HepG2 (cell line): ENCODE measurements at regions not wholly inside any gene's neighbourhood (a gene's known extent, or its start where the extent isn't known, plus 50 kb on each side); places are given as distances from the start of the nearest gene placed in this dataset.

Experiments used
- ATAC-seq: fragments of 200-7000 bp; cut with Tn5 transposase; 3 replicates; pipeline ENCODE4 v1.9.1; 2020; ENCODE audit warnings: mild to moderate bottlenecking, moderate library complexity
- BruUV-seq: library from RNA; stranded (reverse); fragments of 400-500 nt; replicated peaks from 2 replicates; lab custom pipeline; 2021; lab: Mats Ljungman, UMichigan
- CTCF ChIA-PET: fragments of 300-600 bp; formaldehyde crosslinking; extraction: SDS; loops from one replicate; lab custom pipeline; 2021; ENCODE audit warnings: low total read pairs, inconsistent platforms, low intra/inter-chr PET ratio; lab: Yijun Ruan, JAX
- POLR2A ChIA-PET: fragments of 350-600 bp; sonication (Branson Sonifier 250); formaldehyde crosslinking; loops from one replicate; lab custom pipeline; 2020; ENCODE audit warnings: antibody characterized with exemption, inconsistent platforms; lab: Yijun Ruan, JAX
- DNase-seq: peaks from one replicate; pipeline ENCODE4 v3.0.0-alpha.2; 2015; ENCODE audit warnings: low spot score
- FAIRE-seq: peaks from 3 replicates; lab custom pipeline; 2011; peaks lifted over from hg19 to GRCh38; lab: Jason Lieb, UNC
- H2AFZ ChIP-seq: one replicate; pipeline ENCODE4 v1.6.1; 2011; ENCODE audit warnings: low read length, inconsistent platforms
- H3K27ac ChIP-seq: fragments of 300-600 bp; 3 replicates; pipeline ENCODE4 v1.8.0; 2011; ENCODE audit warnings: mixed run types, mild to moderate bottlenecking, mixed read lengths, low read length, inconsistent platforms; ENCODE audit not compliant: insufficient read depth; ENCODE audit errors: extremely low read length
- H3K27me3 ChIP-seq, 2 experiments: fragments of 200-600 bp in 1 of 2; 2 replicates in 1 of 2; 3 replicates in 1 of 2; pipeline versions ENCODE4 v1.6.0 to v1.8.0; 2011; ENCODE audit warnings: low read length in 2 of 2, mild to moderate bottlenecking in 2 of 2, moderate library complexity in 2 of 2, inconsistent platforms in 1 of 2; ENCODE audit not compliant: insufficient read depth in 2 of 2, control insufficient read depth in 1 of 2
- H3K36me3 ChIP-seq, 2 experiments: fragments of 200-600 bp in 1 of 2; replicated peaks in 1 of 2; 2 replicates in 1 of 2; 3 replicates in 1 of 2; pipeline versions ENCODE4 v1.5.1 to v1.8.0; 2011; ENCODE audit warnings: low read length in 2 of 2, inconsistent platforms in 1 of 2; ENCODE audit not compliant: insufficient read depth in 2 of 2, control insufficient read depth in 1 of 2
- H3K4me1 ChIP-seq: 2 replicates; pipeline ENCODE4 v1.5.1; 2012; ENCODE audit warnings: low read length, inconsistent platforms; ENCODE audit not compliant: insufficient read depth
- H3K4me2 ChIP-seq: 2 replicates; pipeline ENCODE4 v1.6.0; 2011; ENCODE audit warnings: low read depth, low read length, inconsistent platforms
- H3K4me3 ChIP-seq, 3 experiments: fragments of 200-600 bp in 1 of 3; sonication (generic), shearing (Covaris generic) in 1 of 3; replicated peaks in 1 of 3; 2 replicates each; pipeline ENCODE4 v1.5.1; 2011 to 2016; ENCODE audit warnings: low read length in 3 of 3, inconsistent platforms in 2 of 3, low read depth in 2 of 3, mild to moderate bottlenecking in 2 of 3, control low read depth in 1 of 3, mixed read lengths in 1 of 3; ENCODE audit not compliant: insufficient read depth in 1 of 3
- H3K79me2 ChIP-seq: one replicate; pipeline ENCODE4 v1.6.1; 2011; ENCODE audit warnings: low read length, inconsistent platforms; ENCODE audit not compliant: insufficient read depth
- H3K9ac ChIP-seq: 2 replicates; pipeline ENCODE4 v1.6.0; 2011; ENCODE audit warnings: mild to moderate bottlenecking, low read depth, low read length, inconsistent platforms; ENCODE audit not compliant: insufficient read depth
- H3K9me3 ChIP-seq: 2 replicates; pipeline ENCODE4 v1.5.1; 2012; ENCODE audit warnings: mild to moderate bottlenecking, low read length
- H4K20me1 ChIP-seq: 2 replicates; pipeline ENCODE4 v1.6.0; 2011; ENCODE audit warnings: inconsistent platforms, mild to moderate bottlenecking, low read length, moderate library complexity; ENCODE audit not compliant: insufficient read depth
- LCORL ChIP-seq, 2 experiments: fragments of 450-650 bp in 1 of 2; sonication (generic) in 1 of 2; formaldehyde crosslinking in 1 of 2; IDR thresholded peaks; 2 replicates each; pipeline versions ENCODE4 v1.5.0 to v1.6.1; 2017 to 2020; ENCODE audit warnings: antibody characterized with exemption in 1 of 2, missing genetic modification reagents in 1 of 2
- NCOR1 ChIP-seq: fragments of 200-600 bp; sonication (generic); IDR thresholded peaks from 2 replicates; pipeline ENCODE4 v1.7.0; 2017; ENCODE audit warnings: antibody characterized with exemption, low read length, borderline replicate concordance
- SCMH1 ChIP-seq: sonication (generic); formaldehyde crosslinking; IDR thresholded peaks from 2 replicates; pipeline ENCODE4 v1.9.0; 2021; ENCODE audit warnings: missing genetic modification reagents, mild to moderate bottlenecking, borderline replicate concordance
- ZNF136 ChIP-seq: sonication (generic); formaldehyde crosslinking; IDR thresholded peaks from 2 replicates; pipeline ENCODE4 v1.8.1; 2022; ENCODE audit warnings: low read depth, mild to moderate bottlenecking, moderate library complexity, missing genetic modification reagents
- WGBS: methylation state at CpG from one replicate; pipeline ENCODE4 v1.1.6; 2017; ENCODE audit warnings: low lambda C conversion rate; 5-methylcytosine and 5-hydroxymethylcytosine counted together
- in situ Hi-C: cut with HindIII; loops from 2 replicates; pipeline ENCODE4 v1.10.0; 2017; ENCODE audit warnings: low pct_unique_long_range_greater_than_20kb; ENCODE audit not compliant: extremely low pct_ligation_motif_present
- intact Hi-C: fragments of 100-400 bp; cut with micrococcal nuclease; formaldehyde crosslinking; loops from one replicate; pipeline ENCODE4 v1.10.0; 2022; ENCODE audit not compliant: unreplicated experiment
- TF ChIP-seq, protein P1 (sequence below): sonication (generic); formaldehyde crosslinking; IDR thresholded peaks from 2 replicates; pipeline ENCODE4 v1.4.0; 2020; ENCODE audit warnings: missing genetic modification reagents
- TF ChIP-seq, protein P2 (sequence below): sonication (generic); formaldehyde crosslinking; conservative IDR thresholded peaks from 2 replicates; pipeline ENCODE4 v1.8.0; 2022; ENCODE audit warnings: mild to moderate bottlenecking, moderate library complexity, missing genetic modification reagents
- TF ChIP-seq, protein P3 (sequence below): sonication (generic); formaldehyde crosslinking; IDR thresholded peaks from 2 replicates; pipeline ENCODE4 v1.8.0; 2022; ENCODE audit warnings: missing genetic modification reagents, mild to moderate bottlenecking, inconsistent platforms, borderline replicate concordance
- TF ChIP-seq, protein P4 (sequence below): sonication (generic); formaldehyde crosslinking; IDR thresholded peaks from 2 replicates; pipeline ENCODE4 v1.4.0; 2020; ENCODE audit warnings: low read depth, missing genetic modification reagents
- TF ChIP-seq, protein P5 (sequence below): sonication (generic); formaldehyde crosslinking; conservative IDR thresholded peaks from 2 replicates; pipeline ENCODE4 v1.4.0; 2020; ENCODE audit warnings: missing genetic modification reagents
- TF ChIP-seq, protein P6 (sequence below): sonication (generic); formaldehyde crosslinking; IDR thresholded peaks from 2 replicates; pipeline ENCODE4 v1.8.1; 2023; ENCODE audit warnings: mild to moderate bottlenecking, missing genetic modification reagents, borderline replicate concordance

DNA sequence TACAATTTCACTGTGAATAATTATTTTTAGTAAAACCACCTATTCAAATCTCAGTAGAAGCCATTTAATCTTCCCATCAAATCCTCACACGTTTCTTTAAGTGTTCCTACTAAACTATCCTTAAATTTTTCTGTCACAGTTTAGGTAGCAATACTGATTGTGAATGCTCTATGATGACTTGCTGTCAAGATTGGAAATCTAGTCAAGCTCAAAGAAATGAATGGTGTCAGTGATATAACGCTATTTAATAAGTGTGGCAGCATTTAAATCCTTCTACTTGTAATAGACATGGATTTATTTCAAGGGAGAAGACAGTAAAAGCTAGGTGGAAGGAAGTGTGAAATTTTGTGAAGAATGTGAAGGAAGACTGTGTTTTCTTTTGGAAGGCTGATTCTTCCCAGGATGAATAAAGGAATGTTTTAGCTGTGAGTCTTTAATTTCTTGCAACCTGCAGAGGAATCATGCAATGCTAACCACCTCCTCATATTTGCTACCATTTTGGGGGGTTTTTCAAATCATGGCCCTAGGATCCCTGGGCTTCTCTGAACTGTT is 936.7 kb upstream of the NEGR1 start:
- intact Hi-C loops (no loop called here), in situ Hi-C loops (no loop called here)
- DNase-seq, result no peak
- no peak overlapping the region for H2AFZ ChIP-seq
- no peaks in the 10 kb centered on the region for H3K79me2 ChIP-seq
- no peaks in the 10 kb centered on the region for H3K36me3 ChIP-seq
- no peak overlapping the region for H3K27ac ChIP-seq
- no TSS peak for BruUV-seq
- no peaks in the 10 kb centered on the region for H3K27me3 ChIP-seq
- H3K4me2 ChIP-seq, result no peak overlapping the region
- WGBS, result 2% methylated on average over 2 of the region's 2 CpGs
- H3K4me1 ChIP-seq, result no peaks in the 10 kb centered on the region
- CTCF ChIA-PET, result no interaction called here
- no peak overlapping the region for H3K9ac ChIP-seq
- no peak for FAIRE-seq
- no peak overlapping the region for H3K4me3 ChIP-seq
- peaks cover 89% of the 10 kb centered on the region for H3K9me3 ChIP-seq
- POLR2A ChIA-PET, result no interaction called here
- H4K20me1 ChIP-seq, result no peaks in the 10 kb centered on the region
- no peak for ATAC-seq
- TF ChIP-seq, protein P1, sequence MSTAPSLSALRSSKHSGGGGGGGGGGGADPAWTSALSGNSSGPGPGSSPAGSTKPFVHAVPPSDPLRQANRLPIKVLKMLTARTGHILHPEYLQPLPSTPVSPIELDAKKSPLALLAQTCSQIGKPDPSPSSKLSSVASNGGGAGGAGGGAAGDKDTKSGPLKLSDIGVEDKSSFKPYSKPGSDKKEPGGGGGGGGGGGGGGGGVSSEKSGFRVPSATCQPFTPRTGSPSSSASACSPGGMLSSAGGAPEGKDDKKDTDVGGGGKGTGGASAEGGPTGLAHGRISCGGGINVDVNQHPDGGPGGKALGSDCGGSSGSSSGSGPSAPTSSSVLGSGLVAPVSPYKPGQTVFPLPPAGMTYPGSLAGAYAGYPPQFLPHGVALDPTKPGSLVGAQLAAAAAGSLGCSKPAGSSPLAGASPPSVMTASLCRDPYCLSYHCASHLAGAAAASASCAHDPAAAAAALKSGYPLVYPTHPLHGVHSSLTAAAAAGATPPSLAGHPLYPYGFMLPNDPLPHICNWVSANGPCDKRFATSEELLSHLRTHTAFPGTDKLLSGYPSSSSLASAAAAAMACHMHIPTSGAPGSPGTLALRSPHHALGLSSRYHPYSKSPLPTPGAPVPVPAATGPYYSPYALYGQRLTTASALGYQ (CRISPR knock-in tag), result no peak
- TF ChIP-seq, protein P2, sequence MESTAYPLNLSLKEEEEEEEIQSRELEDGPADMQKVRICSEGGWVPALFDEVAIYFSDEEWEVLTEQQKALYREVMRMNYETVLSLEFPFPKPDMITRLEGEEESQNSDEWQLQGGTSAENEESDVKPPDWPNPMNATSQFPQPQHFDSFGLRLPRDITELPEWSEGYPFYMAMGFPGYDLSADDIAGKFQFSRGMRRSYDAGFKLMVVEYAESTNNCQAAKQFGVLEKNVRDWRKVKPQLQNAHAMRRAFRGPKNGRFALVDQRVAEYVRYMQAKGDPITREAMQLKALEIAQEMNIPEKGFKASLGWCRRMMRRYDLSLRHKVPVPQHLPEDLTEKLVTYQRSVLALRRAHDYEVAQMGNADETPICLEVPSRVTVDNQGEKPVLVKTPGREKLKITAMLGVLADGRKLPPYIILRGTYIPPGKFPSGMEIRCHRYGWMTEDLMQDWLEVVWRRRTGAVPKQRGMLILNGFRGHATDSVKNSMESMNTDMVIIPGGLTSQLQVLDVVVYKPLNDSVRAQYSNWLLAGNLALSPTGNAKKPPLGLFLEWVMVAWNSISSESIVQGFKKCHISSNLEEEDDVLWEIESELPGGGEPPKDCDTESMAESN (CRISPR knock-in tag), result no peak
- TF ChIP-seq, protein P3, sequence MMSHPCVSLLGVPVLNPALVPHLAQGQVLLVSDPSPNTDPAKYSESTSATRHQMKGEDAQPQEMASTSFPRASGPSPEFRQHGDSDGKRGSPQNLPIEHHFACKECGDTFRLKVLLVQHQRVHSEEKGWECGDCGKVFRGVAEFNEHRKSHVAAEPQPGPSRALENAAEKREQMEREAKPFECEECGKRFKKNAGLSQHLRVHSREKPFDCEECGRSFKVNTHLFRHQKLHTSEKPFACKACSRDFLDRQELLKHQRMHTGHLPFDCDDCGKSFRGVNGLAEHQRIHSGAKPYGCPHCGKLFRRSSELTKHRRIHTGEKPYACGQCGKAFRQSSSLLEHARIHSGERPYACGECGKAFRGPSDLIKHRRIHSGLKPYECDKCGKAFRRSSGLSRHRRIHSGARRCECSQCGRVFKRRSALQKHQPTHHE, result no peak
- TF ChIP-seq, protein P4, sequence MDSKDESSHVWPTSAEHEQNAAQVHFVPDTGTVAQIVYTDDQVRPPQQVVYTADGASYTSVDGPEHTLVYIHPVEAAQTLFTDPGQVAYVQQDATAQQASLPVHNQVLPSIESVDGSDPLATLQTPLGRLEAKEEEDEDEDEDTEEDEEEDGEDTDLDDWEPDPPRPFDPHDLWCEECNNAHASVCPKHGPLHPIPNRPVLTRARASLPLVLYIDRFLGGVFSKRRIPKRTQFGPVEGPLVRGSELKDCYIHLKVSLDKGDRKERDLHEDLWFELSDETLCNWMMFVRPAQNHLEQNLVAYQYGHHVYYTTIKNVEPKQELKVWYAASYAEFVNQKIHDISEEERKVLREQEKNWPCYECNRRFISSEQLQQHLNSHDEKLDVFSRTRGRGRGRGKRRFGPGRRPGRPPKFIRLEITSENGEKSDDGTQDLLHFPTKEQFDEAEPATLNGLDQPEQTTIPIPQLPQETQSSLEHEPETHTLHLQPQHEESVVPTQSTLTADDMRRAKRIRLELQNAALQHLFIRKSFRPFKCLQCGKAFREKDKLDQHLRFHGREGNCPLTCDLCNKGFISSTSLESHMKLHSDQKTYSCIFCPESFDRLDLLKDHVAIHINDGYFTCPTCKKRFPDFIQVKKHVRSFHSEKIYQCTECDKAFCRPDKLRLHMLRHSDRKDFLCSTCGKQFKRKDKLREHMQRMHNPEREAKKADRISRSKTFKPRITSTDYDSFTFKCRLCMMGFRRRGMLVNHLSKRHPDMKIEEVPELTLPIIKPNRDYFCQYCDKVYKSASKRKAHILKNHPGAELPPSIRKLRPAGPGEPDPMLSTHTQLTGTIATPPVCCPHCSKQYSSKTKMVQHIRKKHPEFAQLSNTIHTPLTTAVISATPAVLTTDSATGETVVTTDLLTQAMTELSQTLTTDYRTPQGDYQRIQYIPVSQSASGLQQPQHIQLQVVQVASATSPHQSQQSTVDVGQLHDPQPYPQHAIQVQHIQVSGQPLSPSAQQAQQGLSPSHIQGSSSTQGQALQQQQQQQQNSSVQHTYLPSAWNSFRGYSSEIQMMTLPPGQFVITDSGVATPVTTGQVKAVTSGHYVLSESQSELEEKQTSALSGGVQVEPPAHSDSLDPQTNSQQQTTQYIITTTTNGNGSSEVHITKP (CRISPR knock-in tag), result no peak
- TF ChIP-seq ZNF136 (no peak), SCMH1 (CRISPR knock-in tag) (no peak), NCOR1 (no peak), LCORL (IDR thresholded peaks at IDR 0.05) (no peak), LCORL (CRISPR knock-in tag; IDR thresholded peaks at IDR 0.05) (no peak)
- TF ChIP-seq, protein P5, sequence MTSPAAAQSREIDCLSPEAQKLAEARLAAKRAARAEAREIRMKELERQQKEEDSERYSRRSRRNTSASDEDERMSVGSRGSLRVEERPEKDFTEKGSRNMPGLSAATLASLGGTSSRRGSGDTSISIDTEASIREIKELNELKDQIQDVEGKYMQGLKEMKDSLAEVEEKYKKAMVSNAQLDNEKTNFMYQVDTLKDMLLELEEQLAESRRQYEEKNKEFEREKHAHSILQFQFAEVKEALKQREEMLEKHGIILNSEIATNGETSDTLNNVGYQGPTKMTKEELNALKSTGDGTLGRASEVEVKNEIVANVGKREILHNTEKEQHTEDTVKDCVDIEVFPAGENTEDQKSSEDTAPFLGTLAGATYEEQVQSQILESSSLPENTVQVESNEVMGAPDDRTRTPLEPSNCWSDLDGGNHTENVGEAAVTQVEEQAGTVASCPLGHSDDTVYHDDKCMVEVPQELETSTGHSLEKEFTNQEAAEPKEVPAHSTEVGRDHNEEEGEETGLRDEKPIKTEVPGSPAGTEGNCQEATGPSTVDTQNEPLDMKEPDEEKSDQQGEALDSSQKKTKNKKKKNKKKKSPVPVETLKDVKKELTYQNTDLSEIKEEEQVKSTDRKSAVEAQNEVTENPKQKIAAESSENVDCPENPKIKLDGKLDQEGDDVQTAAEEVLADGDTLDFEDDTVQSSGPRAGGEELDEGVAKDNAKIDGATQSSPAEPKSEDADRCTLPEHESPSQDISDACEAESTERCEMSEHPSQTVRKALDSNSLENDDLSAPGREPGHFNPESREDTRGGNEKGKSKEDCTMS (CRISPR knock-in tag), result no peak
- TF ChIP-seq, protein P6, sequence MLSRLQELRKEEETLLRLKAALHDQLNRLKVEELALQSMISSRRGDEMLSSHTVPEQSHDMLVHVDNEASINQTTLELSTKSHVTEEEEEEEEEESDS (CRISPR knock-in tag), result no peak
